Fibroblast of the aortic adventitia (primary cell): ENCODE measurements at regions not wholly inside any gene's neighbourhood (a gene's known extent, or its start where the extent isn't known, plus 50 kb on each side); places are given as distances from the start of the nearest gene placed in this dataset.

Experiments
- DNase-seq: peaks from one replicate; pipeline ENCODE4 v3.0.0-alpha.2; 2010; ENCODE audit warnings: low read depth
- H3K4me3 ChIP-seq: 2 replicates; pipeline ENCODE4 v1.5.1; 2011; ENCODE audit warnings: low read depth, mild to moderate bottlenecking, control low read depth, low read length, moderate library complexity
- TF ChIP-seq, protein P1 (sequence below): IDR thresholded peaks from 2 replicates; pipeline ENCODE4 v1.5.1; 2011; ENCODE audit warnings: mild to moderate bottlenecking, low read length, control low read depth, inconsistent platforms; ENCODE audit not compliant: insufficient read depth

GRCh38 chr1:222225316-222225691 lies 322.6 kb downstream of the HHIPL2 start:
- no peak overlapping the region for H3K4me3 ChIP-seq
- TF ChIP-seq, protein P1, sequence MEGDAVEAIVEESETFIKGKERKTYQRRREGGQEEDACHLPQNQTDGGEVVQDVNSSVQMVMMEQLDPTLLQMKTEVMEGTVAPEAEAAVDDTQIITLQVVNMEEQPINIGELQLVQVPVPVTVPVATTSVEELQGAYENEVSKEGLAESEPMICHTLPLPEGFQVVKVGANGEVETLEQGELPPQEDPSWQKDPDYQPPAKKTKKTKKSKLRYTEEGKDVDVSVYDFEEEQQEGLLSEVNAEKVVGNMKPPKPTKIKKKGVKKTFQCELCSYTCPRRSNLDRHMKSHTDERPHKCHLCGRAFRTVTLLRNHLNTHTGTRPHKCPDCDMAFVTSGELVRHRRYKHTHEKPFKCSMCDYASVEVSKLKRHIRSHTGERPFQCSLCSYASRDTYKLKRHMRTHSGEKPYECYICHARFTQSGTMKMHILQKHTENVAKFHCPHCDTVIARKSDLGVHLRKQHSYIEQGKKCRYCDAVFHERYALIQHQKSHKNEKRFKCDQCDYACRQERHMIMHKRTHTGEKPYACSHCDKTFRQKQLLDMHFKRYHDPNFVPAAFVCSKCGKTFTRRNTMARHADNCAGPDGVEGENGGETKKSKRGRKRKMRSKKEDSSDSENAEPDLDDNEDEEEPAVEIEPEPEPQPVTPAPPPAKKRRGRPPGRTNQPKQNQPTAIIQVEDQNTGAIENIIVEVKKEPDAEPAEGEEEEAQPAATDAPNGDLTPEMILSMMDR = no peak
- DNase-seq = no peak

DNA sequence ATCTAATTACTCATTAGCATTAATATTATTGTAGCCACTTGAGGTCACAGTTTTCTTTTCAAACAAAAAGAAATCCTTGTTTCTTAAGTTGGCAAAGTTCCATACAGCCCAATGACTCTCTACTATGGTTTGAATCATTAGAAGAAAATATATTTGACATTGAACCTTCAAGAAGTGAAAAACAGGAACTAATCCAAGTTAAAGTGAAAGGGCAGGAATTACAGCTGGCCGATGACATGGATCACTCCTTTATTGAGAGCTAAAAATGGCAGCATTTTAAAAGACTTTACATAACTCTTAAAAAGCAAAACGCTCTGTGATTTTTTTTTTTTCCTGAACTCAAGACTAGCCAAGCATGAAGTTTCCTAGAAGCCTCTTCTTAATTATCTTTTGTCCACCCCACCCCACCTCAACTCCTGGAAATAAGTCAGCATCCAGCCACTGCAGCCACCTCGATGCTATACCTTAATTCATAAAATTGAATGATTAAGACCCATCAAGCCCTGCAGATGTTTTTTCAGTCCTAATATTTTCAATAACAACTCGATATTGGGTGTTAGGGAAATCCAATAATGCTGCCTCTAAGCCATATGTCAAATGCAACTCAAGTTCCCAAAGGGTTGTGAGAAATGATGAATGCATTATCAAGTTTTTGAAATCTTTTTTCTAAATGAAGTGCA lies 323.1 kb downstream of the HHIPL2 start:
- no peak overlapping the region for H3K4me3 ChIP-seq
- DNase-seq = peak; percentile 27
- TF ChIP-seq, protein P1 = no peak

DNA sequence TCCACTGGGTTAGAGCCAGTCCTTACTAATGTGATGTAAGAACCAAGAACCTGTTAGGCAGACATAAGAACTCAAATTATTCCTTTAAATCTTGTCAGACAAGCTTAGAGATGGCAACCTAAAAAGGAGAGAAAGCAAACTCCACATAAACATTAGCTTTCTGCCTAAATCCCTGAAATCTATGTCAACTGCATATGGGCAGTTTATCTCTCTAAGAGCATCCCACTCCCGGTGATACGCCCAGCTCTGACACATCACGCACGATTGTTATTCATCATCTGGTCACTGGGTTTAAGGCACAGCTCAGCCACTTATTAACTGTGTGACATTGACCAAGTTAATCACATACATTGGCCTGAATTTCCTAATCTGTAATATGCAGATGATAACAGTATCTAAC lies 323.7 kb downstream of the HHIPL2 start:
- DNase-seq = no peak
- TF ChIP-seq, protein P1 = no peak
- H3K4me3 ChIP-seq = no peak overlapping the region

DNA sequence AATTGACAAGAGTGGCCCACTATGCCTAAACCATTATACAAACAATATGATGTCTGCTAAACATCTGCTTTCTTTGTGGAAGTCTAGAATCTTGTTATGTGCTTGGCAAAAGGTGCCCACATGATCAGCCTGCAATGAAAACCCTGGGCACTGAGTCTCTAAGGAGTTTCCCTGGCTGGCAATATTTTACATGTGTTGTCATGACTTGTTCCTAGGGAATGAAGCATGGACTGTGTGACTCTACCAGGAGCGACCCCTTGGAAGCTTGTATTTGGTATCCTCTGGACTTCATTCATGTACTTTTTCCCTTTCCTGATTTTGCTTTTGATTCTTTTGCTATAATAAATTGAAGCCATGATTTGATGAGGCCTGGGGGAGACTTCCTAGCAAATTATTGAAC lies 324.9 kb downstream of the HHIPL2 start:
- TF ChIP-seq, protein P1 = no peak
- no peak for DNase-seq
- no peak overlapping the region for H3K4me3 ChIP-seq

- H3K4me3 ChIP-seq = no peak overlapping the region
- DNase-seq = no peak
- TF ChIP-seq, protein P1 = no peak
Measured at GRCh38 chr1:222216255-222216754, 331.6 kb downstream of the HHIPL2 start.

DNA sequence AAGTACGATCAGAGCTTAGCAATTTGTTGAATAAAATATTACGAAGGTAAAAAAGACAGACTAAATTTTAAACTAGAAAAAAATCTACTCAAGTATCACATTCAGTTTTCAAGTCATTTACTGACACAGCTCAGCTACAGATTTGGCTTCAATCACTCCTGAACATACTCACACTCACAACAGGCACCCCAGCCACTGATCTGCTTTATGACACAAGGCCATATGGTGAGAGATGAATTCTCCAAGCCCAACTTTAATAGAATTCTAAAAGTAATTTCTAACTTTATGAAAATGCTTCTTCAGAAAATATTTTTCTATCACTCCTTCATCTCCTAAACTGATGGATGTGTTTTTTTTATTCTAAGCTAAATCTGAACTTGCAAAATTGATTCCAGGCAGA lies 337.1 kb downstream of the HHIPL2 start:
- DNase-seq = no peak

More for the DNA sequence above, 337.1 kb downstream of the HHIPL2 start:
- TF ChIP-seq, protein P1 = no peak
- no peak overlapping the region for H3K4me3 ChIP-seq
